Upper lobe of left lung (tissue), 4 donors: ENCODE measurements at regions not wholly inside any gene's neighbourhood (a gene's known extent, or its start where the extent isn't known, plus 50 kb on each side); places are given as distances from the start of the nearest gene placed in this dataset.

Experiments
- EP300 ChIP-seq, 4 donors: sonication (generic); formaldehyde crosslinking; IDR thresholded peaks; one replicate each; pipeline ENCODE4 v1.5.1; 2017; ENCODE audit warnings: antibody characterized with exemption in 4 of 4, control low read depth in 2 of 4
- POLR2A ChIP-seq, 4 donors: fragments of 450-650 bp; IDR thresholded peaks; one replicate each; pipeline ENCODE4 v1.5.1; 2016 to 2017; ENCODE audit warnings: antibody characterized with exemption in 4 of 4, mild to moderate bottlenecking in 2 of 4
- POLR2AphosphoS5 ChIP-seq, 2 donors: sonication (generic); formaldehyde crosslinking; IDR thresholded peaks; one replicate each; pipeline ENCODE4 v1.5.1; 2017; ENCODE audit warnings: antibody characterized with exemption in 2 of 2
- TF ChIP-seq, protein P1 (sequence below), 6 experiments: fragments of 450-650 bp in 4 of 6; fragments of 200-600 bp in 2 of 6; sonication (generic) in 2 of 6; IDR thresholded peaks; one replicate each; pipeline ENCODE4 v1.5.1; 2016 to 2019; ENCODE audit warnings: antibody characterized with exemption in 6 of 6

DNA sequence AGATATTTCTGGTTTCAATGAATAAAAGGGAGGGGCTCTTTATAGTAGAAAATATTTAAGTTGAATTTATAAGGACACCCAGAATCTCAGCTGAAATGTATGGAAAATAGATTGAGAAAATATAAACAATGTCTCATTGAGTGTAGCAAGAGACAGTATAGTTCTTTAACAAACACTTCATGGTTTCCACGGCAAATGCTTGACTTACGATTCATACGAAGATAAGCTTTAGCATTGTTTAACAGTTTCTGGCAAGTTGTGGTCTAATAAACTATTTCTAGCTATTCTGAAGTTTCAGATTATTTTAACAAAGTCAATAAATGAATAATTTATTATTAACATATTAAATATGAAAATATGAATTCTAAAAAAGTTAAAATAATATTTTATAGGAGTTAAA lies 1419.4 kb downstream of the KCNT2 start:
- TF ChIP-seq, protein P1, sequence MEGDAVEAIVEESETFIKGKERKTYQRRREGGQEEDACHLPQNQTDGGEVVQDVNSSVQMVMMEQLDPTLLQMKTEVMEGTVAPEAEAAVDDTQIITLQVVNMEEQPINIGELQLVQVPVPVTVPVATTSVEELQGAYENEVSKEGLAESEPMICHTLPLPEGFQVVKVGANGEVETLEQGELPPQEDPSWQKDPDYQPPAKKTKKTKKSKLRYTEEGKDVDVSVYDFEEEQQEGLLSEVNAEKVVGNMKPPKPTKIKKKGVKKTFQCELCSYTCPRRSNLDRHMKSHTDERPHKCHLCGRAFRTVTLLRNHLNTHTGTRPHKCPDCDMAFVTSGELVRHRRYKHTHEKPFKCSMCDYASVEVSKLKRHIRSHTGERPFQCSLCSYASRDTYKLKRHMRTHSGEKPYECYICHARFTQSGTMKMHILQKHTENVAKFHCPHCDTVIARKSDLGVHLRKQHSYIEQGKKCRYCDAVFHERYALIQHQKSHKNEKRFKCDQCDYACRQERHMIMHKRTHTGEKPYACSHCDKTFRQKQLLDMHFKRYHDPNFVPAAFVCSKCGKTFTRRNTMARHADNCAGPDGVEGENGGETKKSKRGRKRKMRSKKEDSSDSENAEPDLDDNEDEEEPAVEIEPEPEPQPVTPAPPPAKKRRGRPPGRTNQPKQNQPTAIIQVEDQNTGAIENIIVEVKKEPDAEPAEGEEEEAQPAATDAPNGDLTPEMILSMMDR (IDR thresholded peaks at IDR 0.05) = no peak
- TF ChIP-seq POLR2A (IDR thresholded peaks at IDR 0.05) (no peak), POLR2AphosphoS5 (IDR thresholded peaks at IDR 0.05) (no peak), EP300 (IDR thresholded peaks at IDR 0.05) (no peak)
